ENCODE measurements at regions not wholly inside any gene's neighbourhood (a gene's known extent, or its start where the extent isn't known, plus 50 kb on each side); places are given as distances from the start of the nearest gene placed in this dataset.

GRCh38 chr1:101365186-101365585 lies 128.4 kb downstream of the S1PR1 start (continued):
- TF ChIP-seq CHD7 (IDR thresholded peaks at IDR 0.05; ENCODE audit: insufficient replicate concordance, low read length) (no peak), RXRA (IDR thresholded peaks at IDR 0.05; ENCODE audit: insufficient read depth, low read depth, low read length) (no peak), POLR2A (IDR thresholded peaks at IDR 0.05; ENCODE audit: control extremely low read depth in 1 of 2, low read depth in 2 of 2, low read length in 2 of 2) (no peak), CTBP2 (IDR thresholded peaks at IDR 0.05; ENCODE audit: borderline replicate concordance, insufficient read depth, insufficient read length, low read length) (no peak), PHF8 (conservative IDR thresholded peaks at IDR 0.05; ENCODE audit: low read depth, low read length) (no peak), MAFK (IDR thresholded peaks at IDR 0.05; ENCODE audit: low read depth, low read length) (no peak)
